ENCODE measurements at regions not wholly inside any gene's neighbourhood (a gene's known extent, or its start where the extent isn't known, plus 50 kb on each side); places are given as distances from the start of the nearest gene placed in this dataset.

DNA sequence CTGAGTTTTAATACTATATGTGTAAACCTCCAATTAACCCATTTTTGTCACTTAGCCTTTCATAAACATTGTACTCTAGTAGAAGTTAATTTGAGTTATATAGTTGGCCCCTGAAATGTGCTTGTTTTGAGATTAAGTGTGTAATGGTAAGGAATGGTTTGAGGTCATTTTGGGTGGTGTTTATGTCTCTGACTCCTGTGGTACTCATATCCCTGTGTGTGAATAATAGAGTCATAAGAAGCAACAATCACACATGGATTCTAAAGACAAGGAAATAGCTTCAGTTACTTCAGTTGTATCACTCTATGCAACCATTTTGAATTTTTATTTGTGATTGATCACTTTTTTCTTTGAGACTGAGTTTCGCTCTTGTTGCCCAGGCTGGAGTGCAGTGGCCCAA, 408.5 kb downstream of the MFSD1 start:
- TF ChIP-seq POLR2A (IDR thresholded peaks at IDR 0.05; ENCODE audit: low read depth, low read length) (no peak), POLR2AphosphoS5 (IDR thresholded peaks at IDR 0.05; ENCODE audit: low read depth, low read length) (no peak)

All from GM12892 (cell line).